Heart left ventricle (tissue), 16 donors: ENCODE measurements at regions not wholly inside any gene's neighbourhood (a gene's known extent, or its start where the extent isn't known, plus 50 kb on each side); places are given as distances from the start of the nearest gene placed in this dataset.

Experiments used
- ATAC-seq, 4 donors: fragments of 200-7000 bp; cut with Tn5 transposase; one replicate each; pipeline ENCODE4 v1.9.1; 2020 to 2022; ENCODE audit warnings: moderate library complexity in 4 of 4, mild to moderate bottlenecking in 3 of 4, moderate number of reproducible peaks in 1 of 4
- DNase-seq, 5 donors: peaks; one replicate each; pipeline ENCODE4 v3.0.0-alpha.2; 2020
- H3K27ac ChIP-seq, 12 donors: fragments of 200-600 bp; sonication (generic) in 4 of 12; one replicate each; pipeline versions ENCODE4 v1.5.0 to v1.8.0; 2016 to 2022; ENCODE audit warnings: mild to moderate bottlenecking in 2 of 12
- H3K27me3 ChIP-seq, 9 donors: fragments of 200-600 bp; sonication (generic) in 2 of 9; one replicate each; pipeline versions ENCODE4 v1.5.1 to v1.8.0; 2016 to 2022; ENCODE audit warnings: mild to moderate bottlenecking in 3 of 9
- H3K36me3 ChIP-seq, 9 donors: fragments of 200-600 bp; sonication (generic) in 2 of 9; one replicate each; pipeline versions ENCODE4 v1.5.0 to v1.8.0; 2018 to 2022; ENCODE audit warnings: mild to moderate bottlenecking in 2 of 9
- H3K4me1 ChIP-seq, 12 donors: fragments of 200-600 bp; sonication (generic) in 4 of 12; one replicate each; pipeline versions ENCODE4 v1.5.0 to v1.8.0; 2016 to 2022; ENCODE audit warnings: mild to moderate bottlenecking in 3 of 12
- H3K4me3 ChIP-seq, 12 donors: fragments of 200-600 bp; sonication (generic) in 4 of 12; one replicate each; pipeline versions ENCODE4 v1.5.0 to v1.8.0; 2017 to 2022; ENCODE audit warnings: mild to moderate bottlenecking in 9 of 12, moderate library complexity in 4 of 12
- H3K9me3 ChIP-seq, 12 donors: fragments of 200-600 bp; sonication (generic) in 4 of 12; one replicate each; pipeline versions ENCODE4 v1.5.0 to v1.8.0; 2016 to 2022; ENCODE audit warnings: mild to moderate bottlenecking in 1 of 12
- CTCF ChIP-seq, 12 donors: fragments of 200-600 bp; sonication (generic) in 4 of 12; IDR thresholded peaks; one replicate each; pipeline versions ENCODE4 v1.5.0 to v1.8.0; 2018 to 2022; ENCODE audit warnings: antibody characterized with exemption in 12 of 12, mild to moderate bottlenecking in 5 of 12
- POLR2A ChIP-seq, 2 donors: fragments of 450-650 bp; IDR thresholded peaks; one replicate each; pipeline ENCODE4 v1.6.1; 2017; ENCODE audit warnings: antibody characterized with exemption in 2 of 2, mild to moderate bottlenecking in 2 of 2, moderate library complexity in 2 of 2
- WGBS, 4 donors: extraction: QIAGEN DNeasy Blood & Tissue Kit in 2 of 4; methylation state at CpG; one replicate each; pipeline versions ENCODE4 v1.1.5 to v1.1.7; 2013 to 2018; 5-methylcytosine and 5-hydroxymethylcytosine counted together
- intact Hi-C, 10 donors: fragments of 100-400 bp; cut with DNase I; formaldehyde crosslinking; loops; one replicate each; pipeline versions ENCODE4 v1.11.1 to v1.14.2; 2022
- donor health status: ischemic (EF 13 %, LVEDD 7.1; RV severe dilation, severe dysfunction).
- donor health status: healthy with polysubstance abuse.
- donor health status: DM: no; HTN: yes; CAD: no.
- donor health status: DM: no; HTN: no; CAD: no.
- donor health status: ischemic (EF 25% LVEDD 6.9; RV normal size, moderate dysfunction).
- donor health status: ischemic (EF 25% LVEDD 5.7; RV mildly dilated, moderate dysfunction).
- donor health status: healthy.
- donor health status: DM: yes; HTN: yes; CAD: no.
- donor health status: ischemic (EF 35%, LVEDD 5.7; RV mildly dilated, moderate dysfunction).
- donor health status: nonischemic (EF 11% LVEDD 7.7; RV severe dilation, severe dysfunction).
- donor health status: DM: yes; HTN: yes; CAD: no.
- donor health status: PGD.
- donor health status: ischemic (EF 29% LVEDD 5.4; RV normal size, mild dysfunction).
- donor health status: nonischemic (EF 23%, LVEDD 6.1; RV moderate dilation, normal function).

- TF ChIP-seq CTCF (IDR thresholded peaks at IDR 0.05) (no peak), POLR2A (IDR thresholded peaks at IDR 0.05) (no peak)
- no peak for ATAC-seq
- DNase-seq, result no peak
- WGBS, 4 donors, result 53 to 62% (median 61%) methylated on average over 4 of the region's 4 CpGs
- H3K4me1 ChIP-seq, result no peaks in the 10 kb centered on the region
- peaks cover 0 to 12% (median 0%) of the 10 kb centered on the region in 12 donors for H3K9me3 ChIP-seq
- no peak overlapping the region for H3K4me3 ChIP-seq
- peaks cover 0 to 40% (median 4%) of the 10 kb centered on the region in 9 donors for H3K27me3 ChIP-seq
- intact Hi-C loops, result no loop called here
- no peaks in the 10 kb centered on the region for H3K36me3 ChIP-seq
- no peak overlapping the region for H3K27ac ChIP-seq
Observed at GRCh38 chr22:22433770-22434169, 74.8 kb downstream of the ZNF280B start.
